ENCODE measurements at regions not wholly inside any gene's neighbourhood (a gene's known extent, or its start where the extent isn't known, plus 50 kb on each side); places are given as distances from the start of the nearest gene placed in this dataset.

DNA sequence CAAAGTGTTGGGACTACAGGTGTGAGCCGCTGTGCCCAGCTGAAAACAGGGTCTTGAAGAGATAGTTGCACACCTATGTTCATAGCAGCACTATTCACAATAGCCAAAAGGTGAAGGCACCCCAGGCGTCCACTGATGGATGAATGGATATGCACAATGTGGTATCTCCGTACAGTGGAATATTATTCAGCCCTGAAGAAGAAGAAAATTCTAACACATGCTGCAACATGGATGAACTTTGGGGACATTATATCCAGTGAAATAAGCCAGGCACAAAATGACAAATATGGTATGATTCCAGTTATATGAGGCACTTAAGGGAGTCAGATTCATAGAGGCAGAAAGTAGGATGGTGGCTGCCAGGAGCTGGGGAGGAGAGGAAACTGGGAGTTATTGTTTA, 137.6 kb upstream of the WNT4 start:
- H3F3A ChIP-seq (ENCODE audit: insufficient read depth, low read depth): peaks cover 9% of the 10 kb centered on the region; the same call in 1 of the 2 replicates
- H3K9me3 ChIP-seq (ENCODE audit: insufficient read depth, low read depth): no peaks in the 10 kb centered on the region; the same call in 1 of the 2 replicates
- ChIA-PET POLR2A (ENCODE audit: unreplicated experiment) (no interaction called here), CTCF (interaction anchor here (0.7 kb wide), 1 partner anchor 157 kb away, joined by 6 read pairs; no protein-coding TSS in a partner anchor)
- H3K4me3 ChIP-seq: no peak overlapping the region
- no peaks in the 10 kb centered on the region for H3K27me3 ChIP-seq (ENCODE audit: insufficient read depth, low read depth)
- intact Hi-C loops (cut with micrococcal nuclease; ENCODE audit: unreplicated experiment): no loop called here
- peaks cover 12% of the 10 kb centered on the region for H3K4me1 ChIP-seq (replicated peaks; ENCODE audit: insufficient read depth)
- BruUV-seq (replicated peaks): no TSS peak
- no peaks in the 10 kb centered on the region for H3K79me2 ChIP-seq (ENCODE audit: low read depth)
- H3K9me2 ChIP-seq (ENCODE audit: insufficient read depth): no peaks in the 10 kb centered on the region
- H3K27ac ChIP-seq: no peak overlapping the region
- no peak for TF ChIP-seq EZH2 (IDR thresholded peaks at IDR 0.05; ENCODE audit: low read depth)
- TF ChIP-seq, protein P1, sequence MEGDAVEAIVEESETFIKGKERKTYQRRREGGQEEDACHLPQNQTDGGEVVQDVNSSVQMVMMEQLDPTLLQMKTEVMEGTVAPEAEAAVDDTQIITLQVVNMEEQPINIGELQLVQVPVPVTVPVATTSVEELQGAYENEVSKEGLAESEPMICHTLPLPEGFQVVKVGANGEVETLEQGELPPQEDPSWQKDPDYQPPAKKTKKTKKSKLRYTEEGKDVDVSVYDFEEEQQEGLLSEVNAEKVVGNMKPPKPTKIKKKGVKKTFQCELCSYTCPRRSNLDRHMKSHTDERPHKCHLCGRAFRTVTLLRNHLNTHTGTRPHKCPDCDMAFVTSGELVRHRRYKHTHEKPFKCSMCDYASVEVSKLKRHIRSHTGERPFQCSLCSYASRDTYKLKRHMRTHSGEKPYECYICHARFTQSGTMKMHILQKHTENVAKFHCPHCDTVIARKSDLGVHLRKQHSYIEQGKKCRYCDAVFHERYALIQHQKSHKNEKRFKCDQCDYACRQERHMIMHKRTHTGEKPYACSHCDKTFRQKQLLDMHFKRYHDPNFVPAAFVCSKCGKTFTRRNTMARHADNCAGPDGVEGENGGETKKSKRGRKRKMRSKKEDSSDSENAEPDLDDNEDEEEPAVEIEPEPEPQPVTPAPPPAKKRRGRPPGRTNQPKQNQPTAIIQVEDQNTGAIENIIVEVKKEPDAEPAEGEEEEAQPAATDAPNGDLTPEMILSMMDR (conservative IDR thresholded peaks at IDR 0.05): no peak
- no peaks in the 10 kb centered on the region for H4K20me1 ChIP-seq (ENCODE audit: insufficient read depth)
- H3K4me2 ChIP-seq: no peak overlapping the region
- H2AFZ ChIP-seq: no peak overlapping the region
- H3K36me3 ChIP-seq (ENCODE audit: low read depth): no peaks in the 10 kb centered on the region
- DNase-seq: no peak

DNA sequence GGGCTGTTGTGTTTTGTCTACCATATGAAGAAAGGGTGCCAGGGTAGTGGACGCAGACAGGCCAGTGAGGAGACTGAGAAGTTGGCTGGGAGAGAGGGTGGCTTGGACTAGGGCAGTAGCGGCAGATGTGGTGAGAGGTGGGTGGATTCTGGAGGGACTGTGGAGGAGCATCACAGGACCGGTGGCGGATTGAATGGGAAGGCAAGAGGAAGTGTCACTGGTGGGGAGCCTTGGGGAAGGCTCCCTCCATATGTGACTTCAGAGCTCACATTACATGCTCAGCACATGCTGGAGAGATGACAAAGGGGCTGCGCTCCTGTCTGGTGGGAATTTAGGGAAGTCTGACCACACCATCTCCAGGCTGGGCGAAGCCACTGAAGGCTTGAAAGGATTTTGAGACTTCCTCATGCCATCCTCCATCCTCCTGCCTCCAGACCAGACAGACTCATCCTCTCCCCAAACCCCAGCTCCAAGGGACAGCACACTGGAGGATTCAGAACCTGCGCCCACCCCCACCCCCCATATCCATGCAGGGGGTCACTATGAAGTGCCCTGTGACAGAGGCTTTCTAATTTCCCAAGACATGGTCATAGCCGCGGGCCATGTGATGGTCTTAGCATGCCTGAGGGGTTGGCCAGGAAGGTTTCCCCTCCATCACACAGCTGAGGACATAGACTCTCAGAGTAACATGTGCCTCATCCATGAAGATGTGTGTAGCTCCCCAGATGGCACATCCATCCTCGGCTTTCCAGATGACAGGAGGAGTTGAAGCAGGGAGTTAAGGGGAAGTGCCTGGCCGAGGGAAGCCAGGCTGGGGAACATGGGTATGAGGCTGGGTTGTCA, 138.8 kb upstream of the WNT4 start:
- no peak overlapping the region for H3K27ac ChIP-seq
- CTCF ChIA-PET: no interaction called here
- no peaks in the 10 kb centered on the region for H4K20me1 ChIP-seq (ENCODE audit: insufficient read depth)
- H3K79me2 ChIP-seq (ENCODE audit: low read depth): no peaks in the 10 kb centered on the region
- no peaks in the 10 kb centered on the region for H3K36me3 ChIP-seq (ENCODE audit: low read depth)
- no peak overlapping the region for H3K4me2 ChIP-seq
- POLR2A ChIA-PET (ENCODE audit: unreplicated experiment): no interaction called here
- DNase-seq: no peak
- intact Hi-C loops (cut with micrococcal nuclease; ENCODE audit: unreplicated experiment): no loop called here
- H3F3A ChIP-seq (ENCODE audit: insufficient read depth, low read depth): no peaks in the 10 kb centered on the region; the same call in 1 of the 2 replicates
- H2AFZ ChIP-seq: no peak overlapping the region
- no peaks in the 10 kb centered on the region; the same call in 1 of the 2 replicates for H3K9me3 ChIP-seq (ENCODE audit: insufficient read depth, low read depth)
- BruUV-seq (replicated peaks): no TSS peak
- TF ChIP-seq EZH2 (IDR thresholded peaks at IDR 0.05; ENCODE audit: low read depth): no peak
- TF ChIP-seq, protein P1 (conservative IDR thresholded peaks at IDR 0.05): no peak
- H3K4me3 ChIP-seq: no peak overlapping the region
- no peaks in the 10 kb centered on the region for H3K9me2 ChIP-seq (ENCODE audit: insufficient read depth)
- no peaks in the 10 kb centered on the region for H3K27me3 ChIP-seq (ENCODE audit: insufficient read depth, low read depth)
- H3K4me1 ChIP-seq (replicated peaks; ENCODE audit: insufficient read depth): 0 out of 2 replicates have a peak, but pooled peaks cover under 1% of the 10 kb centered on the region

DNA sequence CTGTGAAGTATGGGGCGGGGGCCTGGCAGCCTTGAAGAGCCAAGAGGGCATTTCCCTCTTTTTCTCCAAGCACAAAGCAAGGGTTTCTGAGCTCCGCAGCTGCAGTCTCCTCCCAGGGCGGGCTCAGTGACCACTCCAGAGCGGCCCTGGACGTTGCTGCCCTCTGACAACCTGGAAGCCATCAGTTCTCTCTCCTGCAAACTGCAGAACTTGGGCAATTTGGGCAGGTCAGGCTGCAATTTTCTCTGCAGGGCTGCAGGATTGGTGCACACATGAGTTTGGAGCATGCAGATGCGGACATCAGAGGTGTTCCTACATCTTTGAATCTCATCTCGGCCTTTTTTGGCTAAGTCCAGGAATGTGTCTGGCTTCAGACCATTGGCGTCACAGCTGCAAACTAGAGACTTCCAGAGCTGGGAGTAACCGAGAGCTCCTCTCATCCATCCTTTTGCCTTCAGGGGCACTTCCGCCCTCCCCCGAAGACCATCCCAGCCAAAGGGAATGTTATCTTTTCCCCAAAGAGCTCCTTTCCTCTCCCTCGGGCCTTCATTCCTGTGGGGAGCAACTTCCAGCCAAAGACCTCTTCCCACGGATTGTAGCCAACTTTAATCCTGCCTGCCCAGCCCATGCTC, 139.6 kb upstream of the WNT4 start:
- Histone ChIP-seq H3F3A (ENCODE audit: insufficient read depth, low read depth) (no peaks in the 10 kb centered on the region), H3K27me3 (ENCODE audit: insufficient read depth, low read depth) (no peaks in the 10 kb centered on the region), H3K4me2 (no peak overlapping the region), H3K79me2 (ENCODE audit: low read depth) (no peaks in the 10 kb centered on the region), H3K4me3 (no peak overlapping the region), H2AFZ (no peak overlapping the region), H3K36me3 (ENCODE audit: low read depth) (no peaks in the 10 kb centered on the region), H3K27ac (no peak overlapping the region), H3K9me2 (ENCODE audit: insufficient read depth) (no peaks in the 10 kb centered on the region), H4K20me1 (ENCODE audit: insufficient read depth) (no peaks in the 10 kb centered on the region), H3K9me3 (ENCODE audit: insufficient read depth, low read depth) (no peaks in the 10 kb centered on the region; the same call in 1 of the 2 replicates), H3K4me1 (replicated peaks; ENCODE audit: insufficient read depth) (no peaks in the 10 kb centered on the region)
- CTCF ChIA-PET: no interaction called here
- BruUV-seq (replicated peaks): no TSS peak
- POLR2A ChIA-PET (ENCODE audit: unreplicated experiment): no interaction called here
- TF ChIP-seq EZH2 (IDR thresholded peaks at IDR 0.05; ENCODE audit: low read depth): no peak
- TF ChIP-seq, protein P1 (conservative IDR thresholded peaks at IDR 0.05): no peak
- DNase-seq: no peak
- intact Hi-C loops (cut with micrococcal nuclease; ENCODE audit: unreplicated experiment): no loop called here

Measured in PC-9 (cell line).